ENCODE measurements at regions not wholly inside any gene's neighbourhood (a gene's known extent, or its start where the extent isn't known, plus 50 kb on each side); places are given as distances from the start of the nearest gene placed in this dataset.

GRCh38 chr16:51576498-51577195, 425.6 kb upstream of the SALL1 start:
- DNase-seq: no peak

- no peak for DNase-seq
These were observed 422.1 kb upstream of the SALL1 start for GRCh38 chr16:51573191-51573590.

- DNase-seq: no peak
These were observed 418.3 kb upstream of the SALL1 start for GRCh38 chr16:51569203-51569931.

GRCh38 chr16:51567911-51568310, 416.8 kb upstream of the SALL1 start:
- no peak for DNase-seq

- DNase-seq: no peak
These were observed 414.1 kb upstream of the SALL1 start for GRCh38 chr16:51565184-51565583.

GRCh38 chr16:51562891-51563290, 411.8 kb upstream of the SALL1 start:
- no peak for DNase-seq

GRCh38 chr16:51559901-51560300, 408.8 kb upstream of the SALL1 start:
- no peak for DNase-seq

- no peak for DNase-seq
These were observed 406.6 kb upstream of the SALL1 start for GRCh38 chr16:51557670-51558069.

GRCh38 chr16:51556694-51557340, 405.7 kb upstream of the SALL1 start:
- peak; percentile 55 for DNase-seq

- no peak for DNase-seq
These were observed 402.8 kb upstream of the SALL1 start for GRCh38 chr16:51553910-51554309.

- no peak for DNase-seq
These were observed 402.2 kb upstream of the SALL1 start for GRCh38 chr16:51553314-51553713.

- DNase-seq: no peak
These were observed 399.8 kb upstream of the SALL1 start for GRCh38 chr16:51550800-51551347.

- DNase-seq: no peak
These were observed 398.8 kb upstream of the SALL1 start for GRCh38 chr16:51549836-51550235.

- DNase-seq: no peak
These were observed 394.9 kb upstream of the SALL1 start for GRCh38 chr16:51545951-51546350.

- no peak for DNase-seq
These were observed 393.9 kb upstream of the SALL1 start for GRCh38 chr16:51544851-51545467.

- DNase-seq: no peak
These were observed 392.9 kb upstream of the SALL1 start for GRCh38 chr16:51543971-51544370.

GRCh38 chr16:51542981-51543815, 392.1 kb upstream of the SALL1 start:
- DNase-seq: peak; percentile 67

GRCh38 chr16:51540259-51540658, 389.2 kb upstream of the SALL1 start:
- no peak for DNase-seq

GRCh38 chr16:51538707-51539498, 387.8 kb upstream of the SALL1 start:
- no peak for DNase-seq

GRCh38 chr16:51535591-51535990, 384.5 kb upstream of the SALL1 start:
- no peak for DNase-seq

GRCh38 chr16:51532551-51532950, 381.5 kb upstream of the SALL1 start:
- no peak for DNase-seq

All from hindlimb muscle (tissue), 1 donor.